ENCODE measurements at regions not wholly inside any gene's neighbourhood (a gene's known extent, or its start where the extent isn't known, plus 50 kb on each side); places are given as distances from the start of the nearest gene placed in this dataset.

DNA sequence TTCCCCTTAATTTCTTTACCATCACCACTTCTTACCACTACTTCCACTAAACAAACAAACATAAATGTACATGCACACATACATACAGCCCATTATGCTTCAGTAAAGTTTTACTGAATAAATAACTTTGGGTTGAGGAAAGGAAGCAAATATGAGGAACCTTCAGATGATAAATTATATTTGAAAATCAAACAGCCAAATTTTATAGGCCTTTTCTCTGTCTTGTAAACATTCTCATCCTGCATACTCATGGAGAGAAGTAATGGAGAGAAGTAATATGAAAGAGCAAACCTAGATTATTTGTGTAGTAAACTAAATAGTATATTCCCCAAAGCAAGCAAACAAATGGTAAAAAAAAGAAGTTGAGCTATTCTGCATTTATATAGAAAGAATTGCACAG lies 658.3 kb upstream of the RORB start:
- Histone ChIP-seq H3K4me1 (ENCODE audit: insufficient read depth, low read length, severe bottlenecking) (no peaks in the 10 kb centered on the region), H3K4me2 (ENCODE audit: low read length) (no peak overlapping the region), H2AFZ (ENCODE audit: low read length) (no peak overlapping the region), H3K9me2 (ENCODE audit: low read depth, low read length) (no peaks in the 10 kb centered on the region), H4K20me1 (ENCODE audit: insufficient read depth, low read length) (no peaks in the 10 kb centered on the region), H3K79me2 (ENCODE audit: insufficient read depth, low read length) (no peaks in the 10 kb centered on the region), H3K9ac (ENCODE audit: low read length) (no peak overlapping the region), H3K27ac (ENCODE audit: low read depth, low read length, poor library complexity, severe bottlenecking) (no peak overlapping the region), H3K9me3 (ENCODE audit: low read length) (no peaks in the 10 kb centered on the region), H3K27me3 (ENCODE audit: insufficient read depth, low read length) (no peaks in the 10 kb centered on the region), H3K36me3 (ENCODE audit: insufficient read depth, low read length) (no peaks in the 10 kb centered on the region), H3F3A (ENCODE audit: insufficient read depth, low read length) (no peaks in the 10 kb centered on the region), H3K4me3 (ENCODE audit: low read depth, low read length, poor library complexity, severe bottlenecking) (no peak overlapping the region)
- TF ChIP-seq EZH2 (IDR thresholded peaks at IDR 0.05; ENCODE audit: borderline replicate concordance, low read length): no peak
- TF ChIP-seq, protein P1, sequence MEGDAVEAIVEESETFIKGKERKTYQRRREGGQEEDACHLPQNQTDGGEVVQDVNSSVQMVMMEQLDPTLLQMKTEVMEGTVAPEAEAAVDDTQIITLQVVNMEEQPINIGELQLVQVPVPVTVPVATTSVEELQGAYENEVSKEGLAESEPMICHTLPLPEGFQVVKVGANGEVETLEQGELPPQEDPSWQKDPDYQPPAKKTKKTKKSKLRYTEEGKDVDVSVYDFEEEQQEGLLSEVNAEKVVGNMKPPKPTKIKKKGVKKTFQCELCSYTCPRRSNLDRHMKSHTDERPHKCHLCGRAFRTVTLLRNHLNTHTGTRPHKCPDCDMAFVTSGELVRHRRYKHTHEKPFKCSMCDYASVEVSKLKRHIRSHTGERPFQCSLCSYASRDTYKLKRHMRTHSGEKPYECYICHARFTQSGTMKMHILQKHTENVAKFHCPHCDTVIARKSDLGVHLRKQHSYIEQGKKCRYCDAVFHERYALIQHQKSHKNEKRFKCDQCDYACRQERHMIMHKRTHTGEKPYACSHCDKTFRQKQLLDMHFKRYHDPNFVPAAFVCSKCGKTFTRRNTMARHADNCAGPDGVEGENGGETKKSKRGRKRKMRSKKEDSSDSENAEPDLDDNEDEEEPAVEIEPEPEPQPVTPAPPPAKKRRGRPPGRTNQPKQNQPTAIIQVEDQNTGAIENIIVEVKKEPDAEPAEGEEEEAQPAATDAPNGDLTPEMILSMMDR (IDR thresholded peaks at IDR 0.05; ENCODE audit: low read length): no peak

DNA sequence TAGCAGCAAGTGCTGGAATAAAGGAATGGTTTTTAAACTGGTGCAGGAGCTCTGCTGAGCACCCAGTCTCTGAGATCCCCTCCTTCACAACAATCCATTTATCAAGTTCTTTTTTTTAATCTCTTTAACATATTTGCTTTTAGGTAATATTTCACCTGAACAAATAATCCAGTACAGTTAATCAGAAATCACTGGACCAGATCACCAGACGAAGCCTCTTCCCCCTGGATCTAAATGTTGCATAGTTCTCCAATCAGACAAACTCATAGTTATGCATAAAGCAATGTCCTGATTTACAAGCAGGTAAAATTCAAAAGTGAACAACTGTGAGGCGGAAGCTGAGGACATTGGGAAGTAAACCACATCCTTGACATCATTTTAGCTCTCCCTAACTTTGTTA lies 657.7 kb upstream of the RORB start:
- no peaks in the 10 kb centered on the region for H3K9me2 ChIP-seq (ENCODE audit: low read depth, low read length)
- no peaks in the 10 kb centered on the region for H4K20me1 ChIP-seq (ENCODE audit: insufficient read depth, low read length)
- H3K4me1 ChIP-seq (ENCODE audit: insufficient read depth, low read length, severe bottlenecking): no peaks in the 10 kb centered on the region

DNA sequence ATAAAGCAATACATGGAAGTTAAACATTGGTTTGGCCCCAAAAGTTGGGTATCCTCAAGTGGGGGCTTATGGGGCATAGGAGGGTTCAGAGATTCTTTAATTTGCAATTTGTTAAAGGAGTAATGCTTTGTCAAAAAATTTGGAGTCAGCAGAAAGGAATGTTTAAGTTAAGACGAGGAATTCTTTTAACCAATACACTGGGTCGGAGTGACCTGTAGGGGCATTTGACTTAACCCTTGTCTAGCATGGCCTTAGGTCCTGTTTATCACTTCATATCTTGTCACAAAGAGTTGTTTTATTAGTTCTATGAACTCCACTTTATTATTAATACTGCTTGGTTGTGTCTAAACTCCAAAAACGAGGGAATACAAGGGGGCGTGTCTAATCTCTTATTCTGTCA lies 656.1 kb upstream of the RORB start:
- no peaks in the 10 kb centered on the region for H3K4me1 ChIP-seq (ENCODE audit: insufficient read depth, low read length, severe bottlenecking)
- H2AFZ ChIP-seq (ENCODE audit: low read length): no peak overlapping the region
- no peaks in the 10 kb centered on the region for H4K20me1 ChIP-seq (ENCODE audit: insufficient read depth, low read length)
- no peak overlapping the region for H3K9ac ChIP-seq (ENCODE audit: low read length)
- H3K4me3 ChIP-seq (ENCODE audit: low read depth, low read length, poor library complexity, severe bottlenecking): no peak overlapping the region
- H3K36me3 ChIP-seq (ENCODE audit: insufficient read depth, low read length): no peaks in the 10 kb centered on the region
- no peak overlapping the region for H3K27ac ChIP-seq (ENCODE audit: low read depth, low read length, poor library complexity, severe bottlenecking)
- H3F3A ChIP-seq (ENCODE audit: insufficient read depth, low read length): no peaks in the 10 kb centered on the region
- no peaks in the 10 kb centered on the region for H3K9me3 ChIP-seq (ENCODE audit: low read length)
- no peaks in the 10 kb centered on the region for H3K27me3 ChIP-seq (ENCODE audit: insufficient read depth, low read length)
- H3K79me2 ChIP-seq (ENCODE audit: insufficient read depth, low read length): no peaks in the 10 kb centered on the region
- TF ChIP-seq, protein P1 (IDR thresholded peaks at IDR 0.05; ENCODE audit: low read length): no peak
- no peak for TF ChIP-seq EZH2 (IDR thresholded peaks at IDR 0.05; ENCODE audit: borderline replicate concordance, low read length)
- no peaks in the 10 kb centered on the region for H3K9me2 ChIP-seq (ENCODE audit: low read depth, low read length)
- no peak overlapping the region for H3K4me2 ChIP-seq (ENCODE audit: low read length)

More for the DNA sequence above, 657.7 kb upstream of the RORB start:
- Histone ChIP-seq H3K9ac (ENCODE audit: low read length) (no peak overlapping the region), H2AFZ (ENCODE audit: low read length) (no peak overlapping the region), H3K27me3 (ENCODE audit: insufficient read depth, low read length) (no peaks in the 10 kb centered on the region), H3K36me3 (ENCODE audit: insufficient read depth, low read length) (no peaks in the 10 kb centered on the region), H3K27ac (ENCODE audit: low read depth, low read length, poor library complexity, severe bottlenecking) (no peak overlapping the region), H3K4me3 (ENCODE audit: low read depth, low read length, poor library complexity, severe bottlenecking) (no peak overlapping the region), H3F3A (ENCODE audit: insufficient read depth, low read length) (no peaks in the 10 kb centered on the region), H3K79me2 (ENCODE audit: insufficient read depth, low read length) (no peaks in the 10 kb centered on the region), H3K9me3 (ENCODE audit: low read length) (no peaks in the 10 kb centered on the region), H3K4me2 (ENCODE audit: low read length) (no peak overlapping the region)
- TF ChIP-seq EZH2 (IDR thresholded peaks at IDR 0.05; ENCODE audit: borderline replicate concordance, low read length): no peak
- TF ChIP-seq, protein P1 (IDR thresholded peaks at IDR 0.05; ENCODE audit: low read length): no peak
